ENCODE measurements at regions not wholly inside any gene's neighbourhood (a gene's known extent, or its start where the extent isn't known, plus 50 kb on each side); places are given as distances from the start of the nearest gene placed in this dataset.

DNA sequence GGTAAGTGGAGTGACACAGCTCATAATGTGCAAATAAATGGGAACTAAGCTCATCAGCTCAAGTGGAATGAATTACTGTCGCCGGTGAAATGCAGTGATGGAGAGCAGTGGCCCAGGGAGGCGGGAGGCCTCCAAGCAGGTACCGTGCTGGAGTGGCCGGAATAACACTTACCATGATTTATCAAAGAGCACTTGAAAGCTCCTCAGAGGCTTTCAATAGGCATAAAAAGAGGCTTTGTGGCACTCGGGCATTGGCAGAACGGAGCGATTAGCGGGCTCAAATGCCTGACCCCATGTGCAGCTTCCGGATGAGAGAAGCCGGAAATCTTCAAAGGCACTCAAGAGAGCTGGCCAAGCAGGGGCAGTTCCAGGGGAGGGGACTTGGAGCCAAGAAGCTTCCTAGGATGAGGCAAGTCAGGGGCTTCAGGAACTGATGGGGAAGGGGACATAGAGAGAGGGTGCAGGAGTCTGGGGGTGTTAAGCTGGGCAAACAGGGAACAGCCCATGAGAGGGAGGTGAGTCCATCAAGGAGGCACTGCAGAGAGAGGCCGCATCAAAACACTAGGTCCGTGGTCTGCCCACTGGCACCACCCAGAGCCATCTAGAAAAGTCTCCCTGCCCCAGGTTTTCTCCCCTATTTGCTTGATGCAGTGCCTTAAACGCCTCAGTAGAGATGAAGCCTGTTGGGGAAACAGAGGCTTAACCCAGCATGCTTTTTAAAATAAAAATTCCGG, 144.0 kb upstream of the IRX6 start:
- no peak for DNase-seq

DNA sequence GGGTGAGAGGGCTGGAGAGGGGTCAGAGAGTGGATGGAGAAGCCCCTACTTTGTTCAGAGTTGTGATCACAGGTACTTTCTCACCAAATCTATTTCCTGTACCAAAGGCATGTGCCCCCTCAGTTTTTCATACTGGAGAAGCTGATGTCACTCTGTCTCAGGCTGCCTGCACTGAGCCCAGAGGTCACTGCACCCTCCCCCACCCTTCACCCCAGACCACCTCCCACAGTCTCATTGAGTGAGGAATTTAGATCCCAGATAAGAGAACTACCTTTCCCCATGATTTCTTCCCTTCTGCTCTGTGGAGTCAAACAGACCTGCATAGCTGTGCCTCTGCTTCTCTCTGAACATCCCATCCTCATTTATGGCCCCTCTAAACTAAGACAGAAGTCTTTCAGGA, 140.0 kb upstream of the IRX6 start:
- DNase-seq, result no peak

DNA sequence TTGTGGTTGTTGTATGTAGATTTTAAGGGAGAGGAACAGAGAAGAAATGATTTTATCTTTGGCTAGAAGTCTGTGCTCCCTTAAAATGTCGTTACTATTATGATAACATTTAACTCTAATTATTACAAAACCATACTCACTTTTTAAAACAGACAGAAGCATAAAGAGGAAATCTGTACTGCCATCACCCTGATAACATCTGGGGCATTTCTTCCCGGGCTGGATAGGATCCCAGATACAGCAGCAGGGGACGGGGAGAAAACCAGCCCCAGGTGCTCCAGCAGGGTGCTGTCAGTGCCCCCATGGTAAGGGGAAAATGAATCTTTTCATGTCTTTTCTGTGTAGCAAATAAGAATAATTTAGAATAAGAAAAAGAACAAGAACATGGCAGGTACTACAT, 139.4 kb upstream of the IRX6 start:
- DNase-seq, result no peak

DNA sequence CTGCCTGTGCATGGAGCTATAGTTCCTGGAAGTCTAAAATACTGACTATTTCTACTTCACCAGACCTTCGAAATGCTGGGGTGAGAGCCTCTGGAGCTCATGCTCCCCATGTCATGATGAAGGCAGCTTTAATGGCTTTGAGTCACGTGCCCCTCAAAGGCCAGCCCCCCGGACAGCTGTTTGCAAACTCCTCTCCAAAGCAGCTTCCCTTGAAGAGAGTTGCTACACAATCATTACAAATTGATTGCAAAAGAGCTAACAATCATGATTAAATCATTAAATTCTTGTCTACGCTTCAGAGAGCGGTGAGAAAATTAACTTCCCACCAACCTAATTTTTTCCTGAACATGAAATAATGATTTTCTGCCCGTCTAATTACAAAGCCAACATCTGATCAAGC, 134.8 kb upstream of the IRX6 start:
- DNase-seq, result no peak

DNA sequence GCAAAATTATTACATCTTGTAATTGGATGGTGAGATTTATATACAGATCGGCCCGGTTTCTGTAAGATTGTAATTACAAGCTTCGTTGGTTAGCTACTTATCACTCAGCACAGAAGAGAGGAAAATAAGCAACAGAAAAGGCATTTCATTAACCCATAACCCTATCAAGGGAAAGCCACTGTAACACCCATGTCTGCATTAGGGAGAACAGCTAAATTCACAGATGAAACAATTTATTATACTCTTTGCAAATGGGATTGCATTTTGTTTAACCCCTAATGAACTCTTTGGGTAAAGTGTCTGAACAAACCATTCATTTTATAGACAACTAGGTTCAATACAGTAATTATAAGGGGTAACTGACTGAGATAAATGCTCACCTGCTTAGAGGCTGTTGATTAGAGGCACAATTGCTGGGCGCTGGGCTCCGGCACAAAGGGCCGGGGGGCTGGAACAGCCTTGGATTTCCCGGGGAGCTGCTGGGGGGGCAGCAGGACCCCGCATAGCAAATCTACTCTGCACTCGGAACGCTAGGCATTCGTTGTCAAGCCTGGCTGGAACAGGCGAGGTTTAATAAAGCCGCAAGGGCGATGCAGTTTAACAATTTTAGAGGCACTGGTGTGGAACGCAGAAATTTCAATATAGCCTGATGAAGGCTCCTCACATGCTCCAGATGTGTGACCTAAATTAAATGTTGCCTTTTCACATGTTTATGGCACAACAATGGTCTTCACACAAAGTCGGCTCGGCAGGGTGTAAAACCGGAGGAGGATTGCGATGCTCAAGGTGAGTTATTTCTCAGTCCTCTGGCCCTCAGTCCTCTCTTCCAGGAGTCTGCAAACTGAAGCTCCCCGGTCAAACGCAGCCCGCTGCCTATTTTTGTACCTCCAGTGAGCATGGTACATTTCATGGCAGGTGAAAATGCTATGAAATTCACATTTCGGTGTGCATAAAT, 134.0 kb upstream of the IRX6 start:
- DNase-seq, result no peak

DNA sequence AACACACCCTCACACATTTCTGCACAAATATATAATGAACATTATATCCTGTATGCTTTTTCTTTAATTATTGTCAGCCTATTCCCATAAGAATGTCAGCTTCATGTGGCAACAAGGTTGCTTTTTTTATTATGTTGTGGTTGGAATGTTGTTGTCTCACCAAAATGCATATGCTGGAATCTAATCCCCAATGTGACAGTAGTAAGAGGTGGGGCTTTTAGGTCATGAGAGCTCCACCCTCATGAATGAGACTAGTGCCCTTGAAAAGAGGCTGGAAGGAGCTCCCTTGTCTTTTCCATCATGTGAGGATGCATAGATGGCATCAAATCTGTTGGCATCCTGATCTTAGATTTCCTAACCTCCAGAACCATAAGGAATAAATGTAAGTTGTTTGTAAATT, 131.3 kb upstream of the IRX6 start:
- no peak for DNase-seq

DNA sequence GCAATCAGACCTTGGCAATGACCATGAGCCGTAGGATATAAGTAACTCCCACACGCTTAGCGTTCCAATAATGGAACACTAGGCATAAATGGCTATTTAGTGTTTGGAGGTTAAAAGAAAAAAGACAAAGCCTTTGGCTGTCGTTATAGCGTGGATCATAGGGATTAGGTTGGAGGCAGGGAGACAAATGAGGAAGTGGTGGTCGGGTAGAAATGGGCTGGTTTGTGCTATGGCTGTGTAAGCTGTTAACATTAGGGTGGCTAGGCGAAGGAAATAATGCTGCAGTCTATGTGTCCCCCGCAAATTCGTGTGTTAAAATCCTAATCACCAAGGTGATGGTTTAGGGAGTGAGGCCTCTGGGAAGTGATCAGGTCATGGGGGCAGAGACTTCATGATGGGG, 120.4 kb upstream of the IRX6 start:
- no peak for DNase-seq

DNA sequence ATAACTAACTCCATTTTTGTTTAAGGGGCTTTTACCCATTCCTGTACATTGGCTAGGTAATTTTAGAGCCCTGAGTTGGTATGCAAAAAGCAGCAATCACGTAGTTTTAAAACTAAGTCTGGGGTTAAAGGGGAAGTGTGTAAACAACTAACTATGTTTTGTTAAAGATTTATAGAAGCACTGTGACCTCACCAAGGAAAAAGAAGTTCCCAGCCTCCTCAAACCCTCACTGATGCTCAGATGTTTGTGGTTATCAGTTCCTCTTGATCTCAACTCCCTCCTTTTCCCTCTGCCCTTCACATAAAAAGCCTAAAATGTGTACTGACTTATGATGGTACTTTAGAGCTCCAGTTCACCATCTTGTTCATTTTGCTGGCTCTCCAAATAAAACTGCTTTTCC, 119.9 kb upstream of the IRX6 start:
- no peak for DNase-seq

DNA sequence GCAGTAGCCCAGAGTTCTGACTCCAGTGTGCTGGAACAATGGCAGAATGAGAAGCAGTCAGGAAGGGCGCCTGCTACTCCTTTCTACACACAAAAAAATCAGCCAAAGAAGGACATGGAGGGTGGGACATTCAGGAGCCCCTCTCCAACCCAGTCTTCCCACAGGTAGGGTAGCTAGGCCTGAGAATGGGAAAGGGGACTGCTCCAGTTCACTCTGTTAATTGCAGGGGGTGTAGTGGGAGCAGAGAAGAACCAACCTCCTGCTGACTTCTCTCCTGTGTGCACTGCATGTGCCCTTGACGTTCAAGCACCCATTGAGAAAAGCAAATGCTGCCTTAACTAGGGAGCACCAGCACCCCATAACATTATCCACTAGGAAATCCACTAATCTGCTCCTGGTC, 119.1 kb upstream of the IRX6 start:
- no peak for DNase-seq

DNA sequence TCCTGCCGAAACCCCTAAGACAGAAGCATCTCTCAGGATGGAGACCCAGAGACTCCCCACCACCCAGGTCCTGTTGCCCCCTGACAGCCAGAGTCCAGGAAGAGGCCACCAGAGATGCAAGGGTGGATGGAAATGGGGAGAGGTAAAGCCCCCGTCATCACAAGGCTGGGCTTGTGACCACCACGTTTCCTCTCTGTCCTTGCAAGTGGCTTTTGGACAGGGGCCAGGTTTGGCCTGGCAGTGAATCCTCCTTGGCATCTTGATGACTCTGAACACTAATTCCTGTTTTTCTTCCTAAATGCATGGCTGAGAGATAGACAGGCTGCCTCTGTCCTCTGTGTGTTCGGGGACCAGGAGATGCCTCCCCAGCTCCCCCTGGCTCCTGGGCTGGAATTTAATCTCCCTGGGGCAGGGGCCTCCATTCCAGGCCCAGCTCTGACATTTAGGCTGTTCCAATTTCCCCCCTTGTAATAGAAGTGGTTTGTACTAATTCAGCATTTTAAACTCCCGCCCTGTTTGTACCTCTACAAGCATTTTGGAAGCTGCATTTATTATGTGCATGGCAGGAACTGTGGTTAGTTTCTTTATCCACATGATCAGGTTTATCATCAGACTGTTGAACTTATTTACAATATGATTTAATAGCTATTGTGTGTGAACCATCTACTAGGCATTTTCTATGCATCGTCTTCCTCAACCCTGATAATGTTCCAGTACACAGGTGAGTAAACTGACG, 116.1 kb upstream of the IRX6 start:
- no peak for DNase-seq

DNA sequence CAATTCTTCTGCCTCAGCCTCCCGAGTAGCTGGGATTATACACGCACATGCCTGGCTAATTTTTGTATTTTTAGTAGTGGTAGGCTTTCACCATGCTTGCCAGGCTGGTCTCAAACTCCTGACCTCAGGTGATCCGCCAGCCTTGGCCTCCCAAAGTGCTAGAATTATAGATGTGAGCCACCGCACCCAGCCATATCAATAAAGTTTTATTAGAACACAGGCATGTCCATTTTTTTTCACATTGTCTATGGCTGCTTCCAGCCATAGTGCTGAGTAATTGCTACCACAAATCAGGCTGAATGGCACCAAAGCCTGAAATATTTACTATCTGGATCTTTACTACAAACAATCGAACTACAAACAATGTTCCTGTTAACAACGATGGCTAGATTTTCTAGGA, 114.4 kb upstream of the IRX6 start:
- no peak for DNase-seq

DNA sequence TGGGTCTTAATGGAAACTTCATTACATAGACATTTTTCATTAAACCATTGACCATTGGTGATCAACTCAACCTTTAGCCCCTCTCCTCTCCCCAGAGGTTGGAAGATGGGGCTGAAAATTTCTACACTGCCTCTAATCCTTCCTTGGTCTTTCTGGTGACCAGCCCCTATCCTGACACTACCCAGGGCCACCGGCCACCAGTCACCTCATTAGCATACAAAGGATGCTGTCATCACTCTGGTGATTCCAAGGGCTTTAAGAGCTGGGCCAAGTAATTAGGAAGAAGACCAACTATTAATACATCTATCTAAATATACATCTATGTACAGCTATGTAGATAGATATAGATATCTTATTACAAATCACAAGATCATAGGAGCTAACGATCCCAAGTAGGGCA, 111.2 kb upstream of the IRX6 start:
- no peak for DNase-seq

DNA sequence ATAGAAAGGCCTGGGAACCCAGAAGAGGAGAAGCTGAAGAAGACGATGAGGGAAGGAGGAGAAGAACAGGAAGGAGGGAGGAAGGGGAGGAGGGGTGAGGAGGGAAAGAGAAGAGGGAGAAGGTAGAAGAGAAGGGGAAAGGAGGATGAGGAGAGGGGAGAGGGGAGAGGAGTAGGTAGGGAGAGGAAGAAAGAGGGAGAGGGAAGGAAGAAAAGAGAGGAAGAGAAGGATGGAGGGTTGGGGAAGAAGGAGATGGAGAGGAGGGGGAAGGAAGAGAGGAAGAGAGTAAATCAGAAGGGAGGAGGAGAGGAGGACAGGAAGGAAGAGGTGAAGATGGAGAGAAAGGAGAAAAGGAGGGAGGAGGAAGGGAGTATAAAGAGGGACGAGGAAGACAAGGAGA, 109.6 kb upstream of the IRX6 start:
- no peak for DNase-seq

DNA sequence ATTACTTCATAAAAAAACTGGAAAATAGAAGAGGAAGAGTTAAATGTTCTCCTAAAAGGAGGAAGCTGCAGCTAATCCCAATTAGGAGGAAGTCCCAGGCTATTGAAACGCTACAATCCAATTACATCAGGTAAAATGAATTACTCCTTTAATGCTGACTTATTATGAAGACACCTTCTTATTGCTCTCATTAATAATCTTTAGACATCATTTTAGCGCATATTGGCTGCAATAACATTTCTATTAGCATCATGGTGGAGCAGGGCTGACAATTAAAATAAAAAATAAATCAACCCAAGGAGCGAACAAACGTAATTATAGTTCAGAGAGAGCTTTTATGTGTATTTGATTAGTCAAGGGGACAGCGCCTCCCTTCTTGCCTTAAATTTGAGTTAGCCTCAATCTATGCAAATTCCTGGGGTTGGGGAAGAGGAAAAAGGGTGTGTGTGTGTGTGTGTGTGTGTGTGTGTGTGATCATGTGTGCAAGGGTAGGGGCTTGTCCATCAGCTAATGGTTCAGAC, 109.0 kb upstream of the IRX6 start:
- DNase-seq, result no peak

DNA sequence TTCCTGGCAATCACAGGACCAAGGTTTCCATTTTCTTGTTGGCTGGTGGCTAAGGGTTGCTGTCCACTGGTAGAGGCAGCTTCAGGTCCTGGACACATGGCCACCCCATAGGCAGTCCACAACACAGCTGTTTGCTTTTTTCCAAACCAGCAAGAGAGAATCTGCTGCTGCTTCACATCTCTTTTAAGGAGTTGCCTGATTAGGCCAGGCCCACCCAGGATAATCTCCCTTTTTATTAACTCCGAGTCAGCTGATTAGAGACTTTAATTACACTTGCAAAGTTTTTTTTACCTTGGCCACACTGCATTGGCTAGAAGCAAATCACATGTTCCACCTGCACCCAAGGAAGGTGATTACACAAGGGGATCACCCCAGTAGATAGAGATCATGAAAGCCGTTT, 106.6 kb upstream of the IRX6 start:
- DNase-seq, result no peak

DNA sequence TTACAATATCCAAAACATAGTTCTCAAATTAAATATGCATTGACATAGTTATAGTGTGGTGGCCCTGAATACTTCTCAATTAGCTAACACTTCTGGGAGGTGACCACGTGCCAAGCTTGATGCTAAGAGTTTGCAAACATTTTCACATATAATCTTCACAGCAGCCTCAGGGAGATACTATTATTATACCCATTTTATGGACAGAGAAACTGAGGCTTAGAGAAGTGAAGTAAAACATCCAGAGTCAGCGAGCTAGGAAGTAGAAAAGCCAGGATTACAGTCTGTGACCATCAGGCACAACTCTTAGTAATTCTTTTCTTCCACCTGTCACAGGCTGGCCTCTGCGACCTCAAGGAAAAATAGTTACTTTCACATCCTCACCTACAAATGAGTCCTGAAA, 102.2 kb upstream of the IRX6 start:
- no peak for DNase-seq

DNA sequence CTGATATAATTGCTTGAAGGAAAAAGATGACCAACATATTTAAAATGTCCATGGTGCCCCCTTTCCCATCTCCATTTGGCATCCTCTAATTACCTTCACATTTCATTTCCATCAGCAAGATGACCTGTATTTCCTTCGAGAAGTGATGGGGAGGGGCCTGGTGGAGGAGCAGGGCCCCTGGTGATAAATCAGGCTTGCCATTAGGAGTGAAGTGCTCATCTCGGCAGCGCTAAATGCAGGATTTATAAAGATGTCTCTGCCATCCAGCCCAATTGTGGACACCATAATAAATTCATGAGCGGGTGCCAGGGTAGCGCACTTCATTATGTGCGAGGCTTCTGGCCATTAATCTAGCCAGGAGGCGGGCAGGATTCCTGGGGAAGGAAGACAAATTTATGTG, 101.5 kb upstream of the IRX6 start:
- DNase-seq, result no peak

DNA sequence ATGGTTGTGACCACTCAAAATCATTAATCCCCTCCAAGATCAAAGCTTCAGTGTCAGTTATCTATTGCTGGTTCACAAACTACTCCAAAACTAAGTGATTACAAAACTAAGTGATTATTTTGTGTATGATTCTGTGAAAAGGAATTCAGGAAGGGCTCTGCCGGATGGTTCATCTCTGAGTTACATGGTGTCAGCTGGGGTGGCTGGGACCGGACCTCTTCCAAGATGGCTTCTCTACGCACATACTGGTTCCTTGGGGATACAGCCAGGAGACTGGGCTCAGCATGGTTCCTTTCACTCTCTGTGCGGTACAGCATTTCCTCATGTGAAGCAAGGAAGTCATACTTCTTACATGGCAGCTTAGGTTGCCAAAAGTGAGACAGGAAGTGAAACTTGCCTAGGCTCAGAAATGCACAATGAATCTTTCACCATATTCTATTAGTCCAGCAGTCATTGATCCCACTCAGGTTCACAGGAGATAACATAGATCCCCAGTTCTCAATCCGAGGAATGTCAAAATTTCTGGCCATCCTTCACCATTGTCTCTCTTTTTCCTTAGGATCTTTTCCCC, 97.9 kb upstream of the IRX6 start:
- DNase-seq, result no peak

DNA sequence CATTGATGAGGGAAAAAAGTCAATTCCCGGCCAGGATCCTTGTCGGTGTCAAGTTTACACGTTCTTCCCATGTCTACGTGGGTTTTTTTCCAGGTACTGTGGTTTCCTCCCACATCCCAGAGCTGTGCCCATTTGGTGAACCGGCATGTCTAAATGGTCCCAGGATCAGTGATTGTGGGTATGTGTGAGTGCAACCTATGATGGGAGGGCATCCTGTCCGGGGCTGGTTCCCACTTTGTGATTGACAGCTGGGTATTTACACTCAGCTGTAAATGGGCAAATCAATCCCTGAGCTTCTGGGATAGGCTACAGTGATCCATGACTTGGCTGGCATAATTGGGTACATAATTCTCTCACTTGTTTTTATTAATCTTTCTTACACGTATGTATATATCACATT, 91.2 kb upstream of the IRX6 start:
- DNase-seq, result no peak

DNA sequence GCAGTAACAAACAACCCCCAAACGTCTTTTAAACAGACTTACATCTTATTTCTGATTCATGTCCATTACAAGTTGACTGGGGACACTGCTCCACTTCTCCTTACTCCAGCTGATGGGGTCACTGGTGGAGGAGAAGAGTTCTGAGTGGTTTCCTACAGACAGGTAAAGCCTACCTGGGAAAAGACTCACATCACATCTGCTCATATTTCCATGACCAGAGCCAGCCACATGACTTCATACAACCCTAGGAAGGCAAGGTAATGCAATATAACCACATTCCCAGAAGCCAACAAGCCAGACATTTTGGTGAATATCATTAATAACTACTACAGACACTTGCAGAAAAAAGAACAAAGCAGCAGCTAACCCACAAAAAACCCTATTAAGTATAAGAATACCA, 90.5 kb upstream of the IRX6 start:
- no peak for DNase-seq

DNA sequence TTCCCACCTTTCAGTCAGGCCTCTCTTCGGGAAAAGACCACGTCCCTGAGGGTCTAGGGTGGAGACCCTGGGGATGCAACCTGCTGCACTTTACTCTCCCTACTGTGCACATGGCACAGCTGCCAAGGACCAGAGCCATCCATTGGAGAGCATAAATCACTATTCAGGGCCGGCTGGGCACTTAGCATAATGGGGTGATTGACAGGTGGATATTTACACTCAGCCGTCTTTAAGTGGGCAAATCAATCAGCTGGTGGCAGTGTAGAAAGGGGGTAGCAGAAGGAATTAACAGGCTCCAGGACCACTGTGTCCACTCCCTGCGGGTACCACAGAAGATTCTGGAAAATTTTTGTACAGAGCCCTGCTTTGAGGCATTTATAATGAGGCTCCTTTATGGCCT, 87.3 kb upstream of the IRX6 start:
- no peak for DNase-seq

DNA sequence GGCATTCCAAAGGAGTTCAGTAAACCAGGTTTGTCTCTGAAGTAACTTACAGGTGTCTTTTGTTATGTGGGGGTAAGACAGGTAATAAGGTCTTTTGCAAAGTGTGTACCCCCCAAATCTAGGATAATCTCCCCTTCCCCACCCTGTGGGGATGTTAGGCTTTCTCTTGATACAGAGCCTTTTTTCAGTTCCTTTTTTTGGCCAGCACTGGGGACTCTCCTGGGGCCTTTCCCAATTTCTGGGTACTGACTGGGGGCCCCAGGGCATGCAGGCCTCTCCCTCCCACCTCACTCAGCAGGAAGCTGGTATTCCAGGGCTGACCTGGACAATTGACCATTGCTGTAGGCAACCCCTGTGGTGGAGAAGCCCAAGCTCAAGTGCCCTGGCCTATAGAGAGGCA, 84.3 kb upstream of the IRX6 start:
- DNase-seq, result no peak

DNA sequence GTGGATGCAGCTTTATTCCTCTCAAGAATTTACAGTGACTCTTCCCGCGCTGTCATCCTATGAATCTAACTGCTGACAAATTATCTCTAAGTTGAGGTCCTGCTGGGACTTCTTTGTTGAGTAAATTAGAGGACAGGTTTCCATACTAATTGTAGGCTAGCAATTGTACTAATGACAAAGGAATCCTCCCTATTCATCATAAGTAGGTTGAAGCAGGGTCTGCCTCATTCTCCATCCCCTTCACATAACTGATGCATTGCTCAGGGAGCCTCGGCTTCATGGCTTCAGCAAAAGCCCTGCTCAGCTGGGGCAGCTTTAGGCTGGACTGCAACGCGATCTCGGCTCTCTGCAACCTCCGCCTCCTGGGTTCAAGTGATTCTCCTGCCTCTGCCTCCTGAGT, 83.1 kb upstream of the IRX6 start:
- DNase-seq, result no peak

Measured in fibroblast of upper back skin (primary cell).